ENCODE measurements at regions not wholly inside any gene's neighbourhood (a gene's known extent, or its start where the extent isn't known, plus 50 kb on each side); places are given as distances from the start of the nearest gene placed in this dataset.

- TF ChIP-seq POLR2A (IDR thresholded peaks at IDR 0.05; ENCODE audit: low read length) (no peak), CTCF (IDR thresholded peaks at IDR 0.05) (no peak), PHF8 (IDR thresholded peaks at IDR 0.05; ENCODE audit: borderline replicate concordance, low read depth) (no peak), MAX (IDR thresholded peaks at IDR 0.05) (no peak), CHD2 (IDR thresholded peaks at IDR 0.05; ENCODE audit: low read length, partially characterized antibody) (no peak), CHD4 (IDR thresholded peaks at IDR 0.05; ENCODE audit: borderline replicate concordance) (no peak)
Observed at GRCh38 chr7:132030883-132031282, 474.5 kb upstream of the PODXL start.

Data from A549 (cell line).